Activated naive CD4-positive, alpha-beta T cell treated with Interleukin-2 at 50 U/mL for 16 hours (primary cell): ENCODE measurements at regions not wholly inside any gene's neighbourhood (a gene's known extent, or its start where the extent isn't known, plus 50 kb on each side); places are given as distances from the start of the nearest gene placed in this dataset.

Experiments used
- DNase-seq: peaks from one replicate; pipeline ENCODE4 v3.0.0-alpha.2; 2020

GRCh38 chr16:85329059-85329812 lies 217.0 kb upstream of the CIBAR2 start:
- no peak for DNase-seq

GRCh38 chr16:85330006-85330693 lies 217.9 kb upstream of the CIBAR2 start:
- no peak for DNase-seq

- DNase-seq: no peak
These were observed 218.5 kb upstream of the CIBAR2 start for GRCh38 chr16:85330694-85331188.

- no peak for DNase-seq
These were observed 219.4 kb upstream of the CIBAR2 start for GRCh38 chr16:85331688-85332087.

- no peak for DNase-seq
These were observed 219.9 kb upstream of the CIBAR2 start for GRCh38 chr16:85332175-85332574.

GRCh38 chr16:85333337-85333736 lies 221.1 kb upstream of the CIBAR2 start:
- DNase-seq: no peak

- no peak for DNase-seq
These were observed 221.7 kb upstream of the CIBAR2 start for GRCh38 chr16:85333744-85334640.

GRCh38 chr16:85334718-85335583 lies 222.7 kb upstream of the CIBAR2 start:
- no peak for DNase-seq

- no peak for DNase-seq
These were observed 223.6 kb upstream of the CIBAR2 start for GRCh38 chr16:85335584-85336491.

GRCh38 chr16:85337910-85338637 lies 225.8 kb upstream of the CIBAR2 start:
- DNase-seq: no peak

GRCh38 chr16:85338638-85338982 lies 226.3 kb upstream of the CIBAR2 start:
- no peak for DNase-seq

- DNase-seq: no peak
These were observed 226.9 kb upstream of the CIBAR2 start for GRCh38 chr16:85338989-85339685.

GRCh38 chr16:85341972-85342695 lies 229.9 kb upstream of the CIBAR2 start:
- no peak for DNase-seq

- DNase-seq: no peak
These were observed 232.3 kb upstream of the CIBAR2 start for GRCh38 chr16:85344502-85345128.

GRCh38 chr16:85345129-85345639 lies 232.9 kb upstream of the CIBAR2 start:
- no peak for DNase-seq

GRCh38 chr16:85346404-85347212 lies 234.3 kb upstream of the CIBAR2 start:
- DNase-seq: no peak

- no peak for DNase-seq
These were observed 234.9 kb upstream of the CIBAR2 start for GRCh38 chr16:85347213-85347591.
